Breast epithelium (tissue), 3 donors: ENCODE measurements at regions not wholly inside any gene's neighbourhood (a gene's known extent, or its start where the extent isn't known, plus 50 kb on each side); places are given as distances from the start of the nearest gene placed in this dataset.

Experiments
- POLR2A ChIP-seq: fragments of 450-650 bp; IDR thresholded peaks from one replicate; pipeline ENCODE4 v1.6.1; 2016; ENCODE audit warnings: antibody characterized with exemption, mild to moderate bottlenecking, moderate library complexity
- POLR2AphosphoS5 ChIP-seq, 3 donors: sonication (generic); formaldehyde crosslinking; IDR thresholded peaks; one replicate each; pipeline ENCODE4 v1.6.1; 2017; ENCODE audit warnings: antibody characterized with exemption in 3 of 3
- TF ChIP-seq, protein P1 (sequence below), 3 donors: fragments of 450-650 bp; IDR thresholded peaks; one replicate each; pipeline ENCODE4 v1.5.1; 2016 to 2017; ENCODE audit warnings: antibody characterized with exemption in 3 of 3, mild to moderate bottlenecking in 3 of 3, moderate library complexity in 3 of 3

DNA sequence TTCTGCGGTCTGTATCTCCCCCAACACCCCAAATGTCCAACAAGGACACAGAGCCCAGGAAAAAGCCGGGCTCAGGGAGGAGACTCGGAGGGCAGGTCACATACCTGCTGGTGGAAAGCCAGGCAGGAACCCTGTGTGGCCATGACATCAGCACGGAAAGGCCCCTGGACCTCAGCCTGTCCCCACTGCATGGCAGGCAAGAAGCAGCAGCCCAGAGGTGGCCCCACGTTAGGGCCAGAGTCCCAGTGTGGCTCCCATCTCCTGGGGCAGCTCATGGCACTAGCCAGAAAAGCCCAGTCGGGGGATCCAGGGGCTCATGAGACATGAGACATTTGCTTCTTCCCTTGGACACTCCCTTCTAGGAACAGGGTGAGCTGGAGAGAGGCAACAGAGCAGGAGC is 258.7 kb downstream of the DLL1 start:
- TF ChIP-seq, protein P1, sequence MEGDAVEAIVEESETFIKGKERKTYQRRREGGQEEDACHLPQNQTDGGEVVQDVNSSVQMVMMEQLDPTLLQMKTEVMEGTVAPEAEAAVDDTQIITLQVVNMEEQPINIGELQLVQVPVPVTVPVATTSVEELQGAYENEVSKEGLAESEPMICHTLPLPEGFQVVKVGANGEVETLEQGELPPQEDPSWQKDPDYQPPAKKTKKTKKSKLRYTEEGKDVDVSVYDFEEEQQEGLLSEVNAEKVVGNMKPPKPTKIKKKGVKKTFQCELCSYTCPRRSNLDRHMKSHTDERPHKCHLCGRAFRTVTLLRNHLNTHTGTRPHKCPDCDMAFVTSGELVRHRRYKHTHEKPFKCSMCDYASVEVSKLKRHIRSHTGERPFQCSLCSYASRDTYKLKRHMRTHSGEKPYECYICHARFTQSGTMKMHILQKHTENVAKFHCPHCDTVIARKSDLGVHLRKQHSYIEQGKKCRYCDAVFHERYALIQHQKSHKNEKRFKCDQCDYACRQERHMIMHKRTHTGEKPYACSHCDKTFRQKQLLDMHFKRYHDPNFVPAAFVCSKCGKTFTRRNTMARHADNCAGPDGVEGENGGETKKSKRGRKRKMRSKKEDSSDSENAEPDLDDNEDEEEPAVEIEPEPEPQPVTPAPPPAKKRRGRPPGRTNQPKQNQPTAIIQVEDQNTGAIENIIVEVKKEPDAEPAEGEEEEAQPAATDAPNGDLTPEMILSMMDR (IDR thresholded peaks at IDR 0.05), result no peak
- TF ChIP-seq POLR2A (no peak), POLR2AphosphoS5 (IDR thresholded peaks at IDR 0.05) (no peak)
